Liver (tissue), 3 donors: ENCODE measurements at regions not wholly inside any gene's neighbourhood (a gene's known extent, or its start where the extent isn't known, plus 50 kb on each side); places are given as distances from the start of the nearest gene placed in this dataset.

Experiments used
- EGR1 ChIP-seq, 2 donors: IDR thresholded peaks; 2 replicates each; pipeline ENCODE4 v1.6.1; 2016 to 2018; ENCODE audit warnings: antibody characterized with exemption in 2 of 2, low read depth in 2 of 2
- GABPA ChIP-seq, 2 donors: IDR thresholded peaks in 1 of 2; conservative IDR thresholded peaks in 1 of 2; 2 replicates each; pipeline ENCODE4 v1.6.1; 2016; ENCODE audit warnings: antibody characterized with exemption in 2 of 2, mild to moderate bottlenecking in 1 of 2, moderate library complexity in 1 of 2
- JUND ChIP-seq, 2 donors: IDR thresholded peaks; 2 replicates each; pipeline ENCODE4 v1.6.1; 2016; ENCODE audit warnings: antibody characterized with exemption in 2 of 2
- RAD21 ChIP-seq, 2 donors: IDR thresholded peaks; 2 replicates each; pipeline ENCODE4 v1.6.1; 2016; ENCODE audit warnings: antibody characterized with exemption in 2 of 2, mild to moderate bottlenecking in 2 of 2
- RXRA ChIP-seq, 2 donors: IDR thresholded peaks; 2 replicates each; pipeline ENCODE4 v1.6.1; 2017 to 2018; ENCODE audit warnings: antibody characterized with exemption in 2 of 2, mild to moderate bottlenecking in 1 of 2
- SP1 ChIP-seq: IDR thresholded peaks from 2 replicates; pipeline ENCODE4 v1.6.1; 2018; ENCODE audit warnings: antibody characterized with exemption, mild to moderate bottlenecking
- TAF1 ChIP-seq: conservative IDR thresholded peaks from 2 replicates; pipeline ENCODE4 v1.6.1; 2016; ENCODE audit warnings: antibody characterized with exemption, mild to moderate bottlenecking
- YY1 ChIP-seq: IDR thresholded peaks from 2 replicates; pipeline ENCODE4 v1.6.1; 2016; ENCODE audit warnings: antibody characterized with exemption, mild to moderate bottlenecking
- TF ChIP-seq, protein P1 (sequence below): fragments of 150-350 bp; IDR thresholded peaks from 2 replicates; pipeline ENCODE4 v1.5.1; 2017; ENCODE audit warnings: improper control_type of control experiment, low read depth, low read length; ENCODE audit not compliant: missing input control
- TF ChIP-seq, protein P2 (sequence below): IDR thresholded peaks from 2 replicates; pipeline ENCODE4 v1.6.1; 2016; ENCODE audit warnings: antibody characterized with exemption
- TF ChIP-seq, protein P3 (sequence below): IDR thresholded peaks from 2 replicates; pipeline ENCODE4 v1.6.1; 2016; ENCODE audit warnings: antibody characterized with exemption
- TF ChIP-seq, protein P4 (sequence below): IDR thresholded peaks from 2 replicates; pipeline ENCODE4 v1.6.1; 2016; ENCODE audit warnings: antibody characterized with exemption, mild to moderate bottlenecking
- TF ChIP-seq, protein P5 (sequence below): IDR thresholded peaks from 2 replicates; pipeline ENCODE4 v1.6.1; 2016; ENCODE audit warnings: antibody characterized with exemption
- donor health status: healthy.
- donor health status: healthy.

DNA sequence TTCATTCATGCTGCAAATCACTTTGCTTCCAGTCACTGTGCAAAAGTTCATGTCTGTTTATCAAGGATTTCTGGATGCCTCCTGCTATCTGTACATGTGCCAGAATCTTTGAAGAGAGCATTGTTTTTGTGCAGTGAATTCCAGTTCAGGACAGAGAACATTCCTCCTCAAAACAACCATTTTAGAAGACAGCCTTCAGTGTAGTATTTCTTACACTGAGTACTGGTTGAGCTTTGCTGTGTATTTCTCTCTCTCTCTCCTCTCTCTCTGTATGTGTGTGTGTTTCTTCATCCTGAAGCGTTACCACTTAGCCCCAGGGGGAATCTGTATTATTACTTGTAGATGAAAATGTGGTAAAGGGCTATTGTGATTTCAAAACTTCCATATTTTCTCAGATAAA is 123.8 kb upstream of the CHL1 start:
- TF ChIP-seq, protein P1, sequence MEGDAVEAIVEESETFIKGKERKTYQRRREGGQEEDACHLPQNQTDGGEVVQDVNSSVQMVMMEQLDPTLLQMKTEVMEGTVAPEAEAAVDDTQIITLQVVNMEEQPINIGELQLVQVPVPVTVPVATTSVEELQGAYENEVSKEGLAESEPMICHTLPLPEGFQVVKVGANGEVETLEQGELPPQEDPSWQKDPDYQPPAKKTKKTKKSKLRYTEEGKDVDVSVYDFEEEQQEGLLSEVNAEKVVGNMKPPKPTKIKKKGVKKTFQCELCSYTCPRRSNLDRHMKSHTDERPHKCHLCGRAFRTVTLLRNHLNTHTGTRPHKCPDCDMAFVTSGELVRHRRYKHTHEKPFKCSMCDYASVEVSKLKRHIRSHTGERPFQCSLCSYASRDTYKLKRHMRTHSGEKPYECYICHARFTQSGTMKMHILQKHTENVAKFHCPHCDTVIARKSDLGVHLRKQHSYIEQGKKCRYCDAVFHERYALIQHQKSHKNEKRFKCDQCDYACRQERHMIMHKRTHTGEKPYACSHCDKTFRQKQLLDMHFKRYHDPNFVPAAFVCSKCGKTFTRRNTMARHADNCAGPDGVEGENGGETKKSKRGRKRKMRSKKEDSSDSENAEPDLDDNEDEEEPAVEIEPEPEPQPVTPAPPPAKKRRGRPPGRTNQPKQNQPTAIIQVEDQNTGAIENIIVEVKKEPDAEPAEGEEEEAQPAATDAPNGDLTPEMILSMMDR: no peak
- TF ChIP-seq TAF1 (no peak), GABPA (IDR thresholded peaks at IDR 0.05 in 1 of 2, conservative IDR thresholded peaks at IDR 0.05 in 1 of 2) (no peak), RAD21 (IDR thresholded peaks at IDR 0.05) (no peak), RXRA (IDR thresholded peaks at IDR 0.05) (peak in 1 of 2 donors; percentile 19), YY1 (no peak), EGR1 (IDR thresholded peaks at IDR 0.05; ENCODE audit: low read depth in 2 of 2) (no peak), JUND (IDR thresholded peaks at IDR 0.05) (no peak), SP1 (no peak)
- TF ChIP-seq, protein P2, sequence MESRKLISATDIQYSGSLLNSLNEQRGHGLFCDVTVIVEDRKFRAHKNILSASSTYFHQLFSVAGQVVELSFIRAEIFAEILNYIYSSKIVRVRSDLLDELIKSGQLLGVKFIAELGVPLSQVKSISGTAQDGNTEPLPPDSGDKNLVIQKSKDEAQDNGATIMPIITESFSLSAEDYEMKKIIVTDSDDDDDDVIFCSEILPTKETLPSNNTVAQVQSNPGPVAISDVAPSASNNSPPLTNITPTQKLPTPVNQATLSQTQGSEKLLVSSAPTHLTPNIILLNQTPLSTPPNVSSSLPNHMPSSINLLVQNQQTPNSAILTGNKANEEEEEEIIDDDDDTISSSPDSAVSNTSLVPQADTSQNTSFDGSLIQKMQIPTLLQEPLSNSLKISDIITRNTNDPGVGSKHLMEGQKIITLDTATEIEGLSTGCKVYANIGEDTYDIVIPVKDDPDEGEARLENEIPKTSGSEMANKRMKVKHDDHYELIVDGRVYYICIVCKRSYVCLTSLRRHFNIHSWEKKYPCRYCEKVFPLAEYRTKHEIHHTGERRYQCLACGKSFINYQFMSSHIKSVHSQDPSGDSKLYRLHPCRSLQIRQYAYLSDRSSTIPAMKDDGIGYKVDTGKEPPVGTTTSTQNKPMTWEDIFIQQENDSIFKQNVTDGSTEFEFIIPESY: no peak
- TF ChIP-seq, protein P3, sequence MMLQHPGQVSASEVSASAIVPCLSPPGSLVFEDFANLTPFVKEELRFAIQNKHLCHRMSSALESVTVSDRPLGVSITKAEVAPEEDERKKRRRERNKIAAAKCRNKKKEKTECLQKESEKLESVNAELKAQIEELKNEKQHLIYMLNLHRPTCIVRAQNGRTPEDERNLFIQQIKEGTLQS: no peak
- TF ChIP-seq, protein P4, sequence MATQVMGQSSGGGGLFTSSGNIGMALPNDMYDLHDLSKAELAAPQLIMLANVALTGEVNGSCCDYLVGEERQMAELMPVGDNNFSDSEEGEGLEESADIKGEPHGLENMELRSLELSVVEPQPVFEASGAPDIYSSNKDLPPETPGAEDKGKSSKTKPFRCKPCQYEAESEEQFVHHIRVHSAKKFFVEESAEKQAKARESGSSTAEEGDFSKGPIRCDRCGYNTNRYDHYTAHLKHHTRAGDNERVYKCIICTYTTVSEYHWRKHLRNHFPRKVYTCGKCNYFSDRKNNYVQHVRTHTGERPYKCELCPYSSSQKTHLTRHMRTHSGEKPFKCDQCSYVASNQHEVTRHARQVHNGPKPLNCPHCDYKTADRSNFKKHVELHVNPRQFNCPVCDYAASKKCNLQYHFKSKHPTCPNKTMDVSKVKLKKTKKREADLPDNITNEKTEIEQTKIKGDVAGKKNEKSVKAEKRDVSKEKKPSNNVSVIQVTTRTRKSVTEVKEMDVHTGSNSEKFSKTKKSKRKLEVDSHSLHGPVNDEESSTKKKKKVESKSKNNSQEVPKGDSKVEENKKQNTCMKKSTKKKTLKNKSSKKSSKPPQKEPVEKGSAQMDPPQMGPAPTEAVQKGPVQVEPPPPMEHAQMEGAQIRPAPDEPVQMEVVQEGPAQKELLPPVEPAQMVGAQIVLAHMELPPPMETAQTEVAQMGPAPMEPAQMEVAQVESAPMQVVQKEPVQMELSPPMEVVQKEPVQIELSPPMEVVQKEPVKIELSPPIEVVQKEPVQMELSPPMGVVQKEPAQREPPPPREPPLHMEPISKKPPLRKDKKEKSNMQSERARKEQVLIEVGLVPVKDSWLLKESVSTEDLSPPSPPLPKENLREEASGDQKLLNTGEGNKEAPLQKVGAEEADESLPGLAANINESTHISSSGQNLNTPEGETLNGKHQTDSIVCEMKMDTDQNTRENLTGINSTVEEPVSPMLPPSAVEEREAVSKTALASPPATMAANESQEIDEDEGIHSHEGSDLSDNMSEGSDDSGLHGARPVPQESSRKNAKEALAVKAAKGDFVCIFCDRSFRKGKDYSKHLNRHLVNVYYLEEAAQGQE: no peak
- TF ChIP-seq, protein P5, sequence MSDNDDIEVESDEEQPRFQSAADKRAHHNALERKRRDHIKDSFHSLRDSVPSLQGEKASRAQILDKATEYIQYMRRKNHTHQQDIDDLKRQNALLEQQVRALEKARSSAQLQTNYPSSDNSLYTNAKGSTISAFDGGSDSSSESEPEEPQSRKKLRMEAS: no peak
